ENCODE measurements at regions not wholly inside any gene's neighbourhood (a gene's known extent, or its start where the extent isn't known, plus 50 kb on each side); places are given as distances from the start of the nearest gene placed in this dataset.

- ATAC-seq (ENCODE audit: insufficient number of reproducible peaks, low FRiP score, low read depth), result no peak
- H3K27ac ChIP-seq, result no peak overlapping the region
Observed at GRCh38 chr3:28089527-28089897, 151.9 kb upstream of the CMC1 start.

GRCh38 chr3:28099296-28099695 lies 142.1 kb upstream of the CMC1 start:
- H3K9me3 ChIP-seq, result peaks cover 10% of the 10 kb centered on the region
- H3K36me3 ChIP-seq, result no peaks in the 10 kb centered on the region
- no peak overlapping the region for H3K4me3 ChIP-seq
- TF ChIP-seq CTCF (IDR thresholded peaks at IDR 0.05), result no peak
- no peak for DNase-seq (ENCODE audit: low spot score)
- no peaks in the 10 kb centered on the region for H3K27me3 ChIP-seq (replicated peaks; ENCODE audit: insufficient read depth)
- ATAC-seq (ENCODE audit: insufficient number of reproducible peaks, low FRiP score, low read depth), result no peak
- H3K4me1 ChIP-seq (ENCODE audit: control insufficient read depth in 1 of 2, low read depth in 2 of 2), result no peaks in the 10 kb centered on the region
- H3K27ac ChIP-seq, result no peak overlapping the region

More at GRCh38 chr3:28089527-28089897, 151.9 kb upstream of the CMC1 start:
- Histone ChIP-seq H3K4me1 (ENCODE audit: control insufficient read depth in 1 of 2, low read depth in 2 of 2) (no peaks in the 10 kb centered on the region), H3K4me3 (no peak overlapping the region), H3K27me3 (replicated peaks; ENCODE audit: insufficient read depth) (no peaks in the 10 kb centered on the region), H3K9me3 (no peaks in the 10 kb centered on the region), H3K36me3 (no peaks in the 10 kb centered on the region)
- no peak for DNase-seq (ENCODE audit: low spot score)
- no peak for TF ChIP-seq CTCF (IDR thresholded peaks at IDR 0.05)

DNA sequence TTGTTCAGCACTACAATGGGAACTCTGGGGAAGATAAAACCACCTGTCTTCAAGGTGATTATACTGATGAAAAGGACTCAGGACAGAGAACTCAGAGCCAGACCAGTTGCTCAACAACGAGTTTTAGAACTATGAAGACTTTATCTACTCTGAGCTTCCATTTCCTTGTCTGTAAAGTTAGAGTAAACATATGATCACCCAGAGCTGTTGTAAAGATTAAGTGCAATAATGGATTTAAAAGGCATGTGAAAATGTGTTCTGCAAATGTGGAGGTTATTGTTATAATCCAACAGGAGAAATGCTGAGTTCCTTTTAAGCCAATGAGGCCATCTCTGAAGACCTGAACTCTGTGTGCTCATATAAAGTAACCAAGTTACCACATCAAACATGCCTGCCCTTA lies 139.7 kb upstream of the CMC1 start:
- DNase-seq (ENCODE audit: low spot score) (no peak), ATAC-seq (ENCODE audit: insufficient number of reproducible peaks, low FRiP score, low read depth) (no peak)
- H3K27me3 ChIP-seq (replicated peaks; ENCODE audit: insufficient read depth), result no peaks in the 10 kb centered on the region
- no peaks in the 10 kb centered on the region for H3K4me1 ChIP-seq (ENCODE audit: control insufficient read depth in 1 of 2, low read depth in 2 of 2)
- no peak overlapping the region for H3K4me3 ChIP-seq
- TF ChIP-seq CTCF (IDR thresholded peaks at IDR 0.05), result no peak
- no peaks in the 10 kb centered on the region for H3K36me3 ChIP-seq
- peaks cover 10% of the 10 kb centered on the region for H3K9me3 ChIP-seq
- no peak overlapping the region for H3K27ac ChIP-seq

DNA sequence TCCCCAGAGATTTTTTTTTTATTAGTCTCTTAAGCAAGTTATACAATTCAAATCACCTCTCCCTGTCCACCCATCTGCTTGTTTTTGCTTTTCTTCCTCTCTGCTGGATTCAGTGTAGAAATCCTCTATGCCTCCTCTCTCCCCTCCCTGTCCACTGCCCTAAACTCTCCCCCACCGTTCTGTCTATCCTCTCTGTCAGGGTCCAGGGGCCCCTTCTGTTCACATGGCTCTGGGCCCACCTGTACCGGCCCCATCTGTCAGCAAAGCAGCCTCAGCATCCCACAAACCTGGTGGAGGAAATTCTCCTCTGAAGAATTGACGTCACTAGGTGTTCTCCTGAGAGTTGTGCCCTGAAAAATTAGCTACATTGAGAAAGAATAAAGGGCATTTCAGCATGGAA lies 137.6 kb upstream of the CMC1 start:
- Histone ChIP-seq H3K4me3 (no peak overlapping the region), H3K36me3 (no peaks in the 10 kb centered on the region), H3K4me1 (ENCODE audit: control insufficient read depth in 1 of 2, low read depth in 2 of 2) (no peaks in the 10 kb centered on the region), H3K9me3 (peaks cover 10% of the 10 kb centered on the region), H3K27me3 (replicated peaks; ENCODE audit: insufficient read depth) (no peaks in the 10 kb centered on the region), H3K27ac (no peak overlapping the region)
- no peak for ATAC-seq (ENCODE audit: insufficient number of reproducible peaks, low FRiP score, low read depth)
- no peak for DNase-seq (ENCODE audit: low spot score)
- TF ChIP-seq CTCF (IDR thresholded peaks at IDR 0.05), result no peak

DNA sequence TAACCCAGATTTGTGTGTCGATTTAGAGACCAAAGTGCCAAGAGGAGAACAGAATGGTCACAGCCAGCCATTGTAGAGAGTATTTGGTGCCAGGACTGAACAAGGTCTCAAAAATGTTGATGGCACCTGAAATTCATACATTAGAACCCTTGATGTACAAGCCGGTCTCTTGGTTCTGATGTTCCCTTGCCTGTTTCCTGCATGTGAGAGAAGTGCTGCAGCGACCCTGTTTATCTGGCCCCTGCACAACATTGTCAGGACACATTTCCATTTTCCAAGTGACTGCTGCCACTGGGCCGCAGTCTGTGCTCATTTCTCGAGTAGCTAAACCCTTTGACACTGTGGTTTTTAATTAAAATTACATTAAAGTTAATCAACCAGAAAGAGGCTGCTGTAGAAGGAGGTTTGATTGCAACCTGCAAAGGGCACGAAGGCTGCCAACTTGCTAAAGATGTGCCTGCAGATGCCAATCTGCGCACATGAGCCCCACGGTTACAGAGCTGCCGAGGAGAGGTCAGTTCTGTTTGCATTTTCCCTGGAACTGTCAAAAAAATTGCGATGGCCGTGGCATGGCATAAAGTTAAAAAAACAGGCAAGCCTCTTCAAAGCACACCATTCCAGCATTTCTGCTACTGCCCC lies 136.4 kb upstream of the CMC1 start:
- no peak for ATAC-seq (ENCODE audit: insufficient number of reproducible peaks, low FRiP score, low read depth)
- Histone ChIP-seq H3K36me3 (no peaks in the 10 kb centered on the region), H3K27ac (no peak overlapping the region), H3K4me3 (no peak overlapping the region), H3K27me3 (replicated peaks; ENCODE audit: insufficient read depth) (no peaks in the 10 kb centered on the region), H3K9me3 (peaks cover 5% of the 10 kb centered on the region), H3K4me1 (ENCODE audit: control insufficient read depth in 1 of 2, low read depth in 2 of 2) (no peaks in the 10 kb centered on the region)
- no peak for TF ChIP-seq CTCF (IDR thresholded peaks at IDR 0.05)
- no peak for DNase-seq (ENCODE audit: low spot score)
